Loucy (cell line): ENCODE measurements at regions not wholly inside any gene's neighbourhood (a gene's known extent, or its start where the extent isn't known, plus 50 kb on each side); places are given as distances from the start of the nearest gene placed in this dataset.
"Not testable (repeated sequence)": the region's sequence is repeated elsewhere in the genome, so short reads cannot be mapped to it uniquely, and the experiment has no call there.

ENCODE experiments used
- H2AFZ ChIP-seq: fragments of 200-600 bp; sonication (generic); 2 replicates; pipeline ENCODE4 v1.6.0; 2016; ENCODE audit warnings: antibody characterized with exemption, mild to moderate bottlenecking, low read length, moderate library complexity
- H3F3A ChIP-seq: fragments of 200-600 bp; 2 replicates; pipeline ENCODE4 v1.6.0; 2016; ENCODE audit warnings: antibody characterized with exemption, low read depth, mild to moderate bottlenecking
- H3K27me3 ChIP-seq: fragments of 200-600 bp; sonication (generic); 2 replicates; pipeline ENCODE4 v1.6.1; 2014; ENCODE audit warnings: low read length, mild to moderate bottlenecking; ENCODE audit not compliant: insufficient read depth, poor library complexity, severe bottlenecking
- H3K36me3 ChIP-seq: fragments of 200-600 bp; sonication (generic); 2 replicates; pipeline ENCODE4 v1.6.1; 2016; ENCODE audit warnings: low read length; ENCODE audit not compliant: insufficient read depth
- H3K4me1 ChIP-seq: fragments of 200-600 bp; sonication (generic); 2 replicates; pipeline ENCODE4 v1.5.1; 2014; ENCODE audit warnings: low read length, mild to moderate bottlenecking; ENCODE audit not compliant: insufficient read depth, poor library complexity, severe bottlenecking
- H3K4me2 ChIP-seq: fragments of 200-600 bp; sonication (generic); 2 replicates; pipeline ENCODE4 v1.6.0; 2014; ENCODE audit warnings: antibody characterized with exemption, low read length, low read depth, mild to moderate bottlenecking; ENCODE audit not compliant: poor library complexity, severe bottlenecking
- H3K4me3 ChIP-seq: fragments of 200-600 bp; sonication (generic); 2 replicates; pipeline ENCODE4 v1.5.1; 2014; ENCODE audit warnings: low read length, mild to moderate bottlenecking, mixed read lengths; ENCODE audit not compliant: poor library complexity, severe bottlenecking
- H3K79me2 ChIP-seq: fragments of 200-600 bp; sonication (generic); 2 replicates; pipeline ENCODE4 v1.6.1; 2014; ENCODE audit warnings: low read length; ENCODE audit not compliant: insufficient read depth
- H3K9ac ChIP-seq: fragments of 200-600 bp; sonication (generic); 2 replicates; pipeline ENCODE4 v1.6.0; 2014; ENCODE audit warnings: mild to moderate bottlenecking, low read depth, low read length, moderate library complexity; ENCODE audit not compliant: poor library complexity, severe bottlenecking
- H3K9me2 ChIP-seq: fragments of 200-600 bp; sonication (generic); replicated peaks from 2 replicates; pipeline ENCODE4 v1.6.1; 2016; ENCODE audit warnings: low read depth, low read length, mixed read lengths
- H3K9me3 ChIP-seq: fragments of 200-600 bp; sonication (generic); 2 replicates; pipeline ENCODE4 v1.6.1; 2014; ENCODE audit warnings: mild to moderate bottlenecking, antibody characterized with exemption, low read length, low read depth; ENCODE audit not compliant: insufficient read depth
- H4K20me1 ChIP-seq: fragments of 200-600 bp; sonication (generic); 2 replicates; pipeline ENCODE4 v1.6.0; 2014; ENCODE audit warnings: antibody characterized with exemption, low read length, mild to moderate bottlenecking; ENCODE audit not compliant: insufficient read depth, poor library complexity, severe bottlenecking
- CTCF ChIP-seq: fragments of 200-600 bp; sonication (generic); conservative IDR thresholded peaks from 2 replicates; pipeline ENCODE4 v1.5.1; 2014; ENCODE audit warnings: mild to moderate bottlenecking, antibody characterized with exemption, low read length
- EZH2phosphoT487 ChIP-seq: fragments of 200-600 bp; IDR thresholded peaks from 2 replicates; pipeline ENCODE4 v1.6.1; 2018; ENCODE audit warnings: antibody characterized with exemption, mild to moderate bottlenecking, moderate library complexity, borderline replicate concordance

GRCh38 chr18:11366410-11366809 is 217.0 kb upstream of the PIEZO2 start:
- H3K36me3 ChIP-seq, result no peaks in the 10 kb centered on the region
- H3K4me3 ChIP-seq, result no peak overlapping the region
- H3F3A ChIP-seq, result no peaks in the 10 kb centered on the region
- TF ChIP-seq CTCF (no peak), EZH2phosphoT487 (no peak)
- no peak overlapping the region for H3K4me2 ChIP-seq
- no peaks in the 10 kb centered on the region for H3K27me3 ChIP-seq
- H3K9me2 ChIP-seq, result no peaks in the 10 kb centered on the region
- H3K79me2 ChIP-seq, result no peaks in the 10 kb centered on the region
- no peaks in the 10 kb centered on the region for H3K9me3 ChIP-seq
- H2AFZ ChIP-seq, result no peak overlapping the region
- no peak overlapping the region for H3K9ac ChIP-seq
- H4K20me1 ChIP-seq, result no peaks in the 10 kb centered on the region
- H3K4me1 ChIP-seq, result no peaks in the 10 kb centered on the region

GRCh38 chr18:11362856-11363255 is 213.5 kb upstream of the PIEZO2 start:
- H3K4me3 ChIP-seq, result no peak overlapping the region
- no peaks in the 10 kb centered on the region for H3K79me2 ChIP-seq
- no peak overlapping the region for H3K9ac ChIP-seq
- H3K4me1 ChIP-seq, result no peaks in the 10 kb centered on the region
- H3K4me2 ChIP-seq, result no peak overlapping the region
- H3K27me3 ChIP-seq, result no peaks in the 10 kb centered on the region
- H3K9me3 ChIP-seq, result no peaks in the 10 kb centered on the region
- H2AFZ ChIP-seq, result no peak overlapping the region
- no peak for TF ChIP-seq EZH2phosphoT487
- no peaks in the 10 kb centered on the region for H3F3A ChIP-seq
- no peaks in the 10 kb centered on the region for H3K36me3 ChIP-seq
- H4K20me1 ChIP-seq, result no peaks in the 10 kb centered on the region
- H3K9me2 ChIP-seq, result no peaks in the 10 kb centered on the region

- H3K4me3 ChIP-seq, H2AFZ ChIP-seq, H3K9me2 ChIP-seq, H3K9ac ChIP-seq, H3F3A ChIP-seq, H4K20me1 ChIP-seq, H3K9me3 ChIP-seq, H3K4me1 ChIP-seq, H3K4me2 ChIP-seq, H3K36me3 ChIP-seq, H3K79me2 ChIP-seq, H3K27me3 ChIP-seq: not testable (repeated sequence)
Measured at GRCh38 chr18:11361862-11362261, 212.5 kb upstream of the PIEZO2 start.

GRCh38 chr18:11357678-11358077 is 208.3 kb upstream of the PIEZO2 start:
- Histone ChIP-seq H3K9ac (no peak overlapping the region), H3K4me2 (no peak overlapping the region), H3K27me3 (no peaks in the 10 kb centered on the region), H3F3A (no peaks in the 10 kb centered on the region), H3K79me2 (no peaks in the 10 kb centered on the region), H3K36me3 (no peaks in the 10 kb centered on the region), H4K20me1 (no peaks in the 10 kb centered on the region), H3K9me2 (no peaks in the 10 kb centered on the region), H2AFZ (no peak overlapping the region), H3K4me3 (no peak overlapping the region), H3K4me1 (no peaks in the 10 kb centered on the region), H3K9me3 (no peaks in the 10 kb centered on the region)
- TF ChIP-seq CTCF (no peak), EZH2phosphoT487 (no peak)

- H3K9me3 ChIP-seq, H2AFZ ChIP-seq, H3K9ac ChIP-seq, H3K9me2 ChIP-seq, H3K36me3 ChIP-seq, H4K20me1 ChIP-seq, H3K27me3 ChIP-seq, H3K4me3 ChIP-seq, H3K4me1 ChIP-seq, H3K4me2 ChIP-seq, H3K79me2 ChIP-seq, H3F3A ChIP-seq: not testable (repeated sequence)
Measured at GRCh38 chr18:11344576-11344975, 195.2 kb upstream of the PIEZO2 start.
